DMS53 (cell line): ENCODE measurements at regions not wholly inside any gene's neighbourhood (a gene's known extent, or its start where the extent isn't known, plus 50 kb on each side); places are given as distances from the start of the nearest gene placed in this dataset.

Source experiments
- DNase-seq: peaks from one replicate; lab custom pipeline; 2025; lab: John Stamatoyannopoulos, UW

GRCh38 chr18:72086421-72086820, 457.7 kb downstream of the CBLN2 start:
- DNase-seq = peak; percentile 86

DNA sequence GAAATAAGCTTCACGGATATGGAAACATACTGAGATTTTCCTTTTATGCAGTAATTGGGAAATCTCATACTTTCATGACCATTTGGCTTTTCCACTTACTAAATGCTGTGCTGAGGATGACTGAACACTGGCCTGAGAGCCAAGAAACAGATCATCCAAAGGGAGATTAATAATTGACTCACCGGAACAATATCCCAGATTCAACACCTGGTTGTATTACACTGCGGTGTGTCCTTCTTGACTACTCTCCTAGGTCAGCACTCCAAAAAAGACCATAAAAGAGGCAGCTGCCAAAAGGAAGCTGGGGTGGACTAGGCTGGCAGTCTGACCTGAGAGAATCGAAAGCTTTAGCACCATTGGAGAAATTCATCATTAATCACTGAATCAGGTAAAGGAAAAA, 469.1 kb downstream of the CBLN2 start:
- DNase-seq = peak; percentile 98

GRCh38 chr18:72063001-72063400, 481.1 kb downstream of the CBLN2 start:
- DNase-seq = peak; percentile 62

GRCh38 chr18:72058851-72059250, 485.3 kb downstream of the CBLN2 start:
- no peak for DNase-seq

GRCh38 chr18:72056171-72056570, 488.0 kb downstream of the CBLN2 start:
- no peak for DNase-seq

DNA sequence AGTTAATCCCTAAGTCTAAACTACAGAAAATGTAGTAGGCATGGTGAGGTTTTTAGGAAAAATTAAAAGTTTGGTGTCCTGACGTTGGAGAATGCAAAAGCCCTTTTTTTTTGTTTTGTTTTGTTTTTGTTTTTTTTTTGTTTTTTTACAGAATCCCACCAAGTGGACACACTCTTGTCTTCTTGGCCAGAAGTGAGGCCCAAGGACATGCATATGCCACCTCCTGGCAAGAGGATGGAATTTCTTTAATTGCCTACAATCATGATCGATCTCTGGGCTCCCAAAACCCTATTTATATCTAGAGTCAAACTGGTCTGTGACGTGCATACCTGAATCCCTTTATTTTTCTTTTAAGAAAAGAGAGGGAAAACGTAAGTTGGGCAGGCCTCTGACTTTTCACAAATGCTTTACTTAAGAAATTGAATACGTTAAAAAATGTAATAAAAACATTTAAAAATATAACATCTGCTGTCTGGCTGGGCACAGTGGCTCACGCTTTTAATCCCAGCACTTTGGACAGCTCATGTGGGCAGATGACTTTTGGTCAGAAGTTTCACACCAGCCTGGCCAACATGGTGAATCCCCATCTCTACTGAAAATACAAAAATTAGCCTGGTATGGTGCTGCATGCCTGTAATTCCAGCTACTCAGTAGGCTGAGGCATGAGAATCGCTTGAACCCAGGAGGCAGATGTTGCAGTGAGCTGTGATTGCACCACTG, 502.7 kb downstream of the CBLN2 start:
- DNase-seq = peak; percentile 26

- peak; percentile 31 for DNase-seq
These were observed 530.7 kb downstream of the CBLN2 start for GRCh38 chr18:72013427-72013850.

GRCh38 chr18:71998547-71999097, 545.5 kb downstream of the CBLN2 start:
- DNase-seq = no peak

DNA sequence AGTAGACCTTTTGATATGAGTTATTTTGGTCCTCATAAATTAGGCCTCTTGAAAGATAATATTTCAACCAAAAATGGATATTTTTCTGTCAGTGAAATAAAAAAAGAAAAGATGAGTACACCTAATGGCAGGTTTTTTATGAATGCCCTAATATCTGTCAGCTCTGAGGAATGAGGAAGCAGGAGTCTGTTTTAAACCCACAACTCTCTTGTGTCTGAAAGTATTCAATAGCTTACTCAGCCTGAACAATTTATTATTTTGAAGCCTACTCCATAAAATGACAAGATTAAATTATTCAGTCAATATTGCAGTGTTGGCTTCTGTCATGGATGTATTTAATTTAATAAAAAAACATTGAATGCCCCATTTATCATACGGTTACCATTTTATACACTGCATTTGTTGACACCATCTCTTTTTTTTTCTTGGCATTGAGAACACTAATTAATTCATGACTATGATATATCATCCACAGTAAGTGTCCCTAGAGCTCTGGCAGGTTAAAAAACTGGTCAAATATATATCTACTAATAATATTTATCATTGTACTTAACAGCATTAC, 548.2 kb downstream of the CBLN2 start:
- DNase-seq = peak; percentile 46

DNA sequence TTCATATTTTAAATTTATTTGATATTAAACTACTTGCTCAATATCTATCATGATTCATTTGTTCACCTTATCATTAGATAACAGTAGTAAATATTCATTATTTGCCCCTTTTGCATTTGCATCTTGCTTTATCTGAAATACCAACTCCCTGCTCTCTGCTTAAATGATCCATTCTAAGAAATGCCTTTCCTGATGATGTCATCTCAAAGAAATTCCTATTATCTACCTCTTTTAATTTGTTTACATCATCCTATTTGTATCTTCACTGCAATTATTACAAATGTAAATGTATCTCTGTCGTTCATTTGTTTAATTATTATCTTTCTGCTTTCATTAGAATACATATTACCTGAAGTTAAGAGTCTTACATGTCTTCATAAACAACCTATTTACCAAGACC, 549.9 kb downstream of the CBLN2 start:
- peak; percentile 24 for DNase-seq

- no peak for DNase-seq
These were observed 554.5 kb downstream of the CBLN2 start for GRCh38 chr18:71989616-71990015.

GRCh38 chr18:71986351-71987050, 557.6 kb downstream of the CBLN2 start:
- DNase-seq = peak; percentile 62

DNA sequence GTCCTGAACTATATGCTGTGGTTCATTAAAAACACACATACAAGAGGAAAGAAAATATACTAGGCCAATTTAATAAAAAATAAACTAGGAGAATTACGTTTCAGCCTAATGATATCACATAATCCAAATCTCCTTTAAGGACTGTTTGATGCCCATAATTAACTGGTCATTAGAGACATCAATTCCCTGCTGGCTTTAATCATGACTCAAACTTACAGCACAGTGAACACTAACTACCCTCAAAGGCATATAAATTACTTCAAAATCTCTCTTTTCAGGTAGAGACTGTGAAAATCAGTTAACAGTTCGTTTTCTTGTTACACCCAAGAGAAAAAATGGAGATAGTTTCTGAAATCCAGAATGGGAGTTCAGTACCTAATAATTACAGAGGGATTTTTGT, 567.4 kb downstream of the CBLN2 start:
- no peak for DNase-seq

- no peak for DNase-seq
These were observed 577.4 kb downstream of the CBLN2 start for GRCh38 chr18:71966791-71967190.

- DNase-seq = no peak
These were observed 585.5 kb downstream of the CBLN2 start for GRCh38 chr18:71958605-71959004.

DNA sequence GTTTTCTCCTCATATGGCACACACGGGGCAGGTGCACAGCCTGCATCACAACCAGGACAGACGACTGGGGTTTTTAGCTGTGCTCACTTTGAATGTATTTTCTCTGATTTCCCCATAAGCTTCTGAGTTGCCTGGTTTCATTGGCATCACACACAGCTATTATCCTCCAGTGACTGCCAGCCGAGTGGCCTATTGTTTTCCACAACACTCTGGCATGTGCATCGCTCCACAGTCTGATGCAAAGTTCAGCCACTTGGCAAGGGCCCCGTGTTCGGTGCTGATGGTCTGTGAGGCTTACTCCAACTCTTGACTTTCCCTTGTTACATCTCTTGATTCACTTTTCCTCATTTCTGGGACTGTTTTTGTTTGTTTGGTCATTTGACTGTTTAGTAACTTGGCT, 593.1 kb downstream of the CBLN2 start:
- no peak for DNase-seq

DNA sequence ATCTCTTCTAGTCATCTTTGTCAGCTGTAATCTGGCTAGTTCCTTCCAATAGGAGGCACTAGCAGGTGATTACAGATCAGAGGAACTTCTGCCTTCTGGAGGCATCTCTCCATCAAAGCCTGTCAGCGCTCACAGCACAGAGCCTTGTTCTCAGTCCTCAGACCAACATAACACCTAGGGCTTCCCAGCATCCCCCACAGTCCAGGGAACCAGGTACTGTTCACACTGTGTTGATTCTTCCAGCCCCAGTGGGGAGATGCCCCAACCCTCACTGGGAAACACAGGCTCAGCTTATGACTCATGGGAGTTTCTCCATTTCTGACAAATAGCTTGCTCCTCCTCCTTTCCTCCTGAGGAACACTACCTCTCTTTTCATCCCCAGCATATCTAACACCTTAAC, 601.7 kb downstream of the CBLN2 start:
- DNase-seq = no peak

- DNase-seq = no peak
These were observed 604.7 kb downstream of the CBLN2 start for GRCh38 chr18:71939483-71939882.

- no peak for DNase-seq
These were observed 607.4 kb downstream of the CBLN2 start for GRCh38 chr18:71936744-71937143.

DNA sequence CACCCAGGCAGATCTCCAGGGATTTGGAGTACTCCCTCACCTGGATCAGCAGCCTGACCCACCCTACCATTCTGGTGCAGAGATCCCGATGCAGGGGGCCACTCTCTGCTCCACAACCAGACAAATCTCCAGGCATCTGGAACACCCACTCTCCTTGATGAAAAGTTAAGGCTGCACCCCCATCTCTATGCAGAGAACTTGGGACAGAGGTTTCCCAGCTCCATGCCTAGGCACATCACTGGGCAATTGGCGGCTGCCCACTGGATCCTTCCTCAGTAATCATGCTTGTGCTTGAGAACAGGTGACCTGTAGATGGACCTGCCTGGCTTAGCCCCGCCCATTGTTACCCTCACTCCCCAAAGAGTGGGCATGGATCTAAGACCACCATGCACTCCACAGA, 624.9 kb downstream of the CBLN2 start:
- no peak for DNase-seq

- DNase-seq = no peak
These were observed 630.5 kb downstream of the CBLN2 start for GRCh38 chr18:71913641-71914040.

DNA sequence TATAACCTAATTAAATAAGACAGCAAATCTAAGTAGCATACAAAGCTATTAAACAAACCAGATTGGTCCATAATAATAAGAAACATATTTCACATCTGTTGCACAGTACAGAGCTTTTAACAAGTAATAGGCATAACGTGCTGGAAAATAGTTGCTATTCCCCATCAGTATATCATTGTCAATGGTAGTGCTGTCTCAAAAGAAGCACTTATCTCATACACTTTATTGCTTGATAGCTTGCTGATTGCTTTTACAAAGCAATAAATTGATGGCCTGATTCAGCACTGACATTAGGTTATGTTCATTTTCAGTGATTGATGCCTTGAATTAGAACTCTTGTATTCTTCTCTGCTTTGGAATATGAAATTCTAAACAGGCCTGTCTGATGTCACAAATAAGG, 641.7 kb downstream of the CBLN2 start:
- no peak for DNase-seq
